CD14-positive monocyte (primary cell): ENCODE measurements at regions not wholly inside any gene's neighbourhood (a gene's known extent, or its start where the extent isn't known, plus 50 kb on each side); places are given as distances from the start of the nearest gene placed in this dataset.

Experiments
- DNase-seq, 3 donors: peaks; one replicate each; pipeline ENCODE4 v3.0.0-alpha.2; 2011 to 2022
- H2AFZ ChIP-seq: 2 replicates; pipeline ENCODE4 v1.6.0; 2012; ENCODE audit warnings: mild to moderate bottlenecking, low read depth, low read length, inconsistent platforms; ENCODE audit not compliant: insufficient read depth, poor library complexity, severe bottlenecking
- H3K27ac ChIP-seq, 2 donors: 1 replicate in 1 of 2; 2 replicates in 1 of 2; pipeline ENCODE4 v1.5.1; 2012 to 2013; ENCODE audit warnings: low read length in 2 of 2, control low read depth in 1 of 2, inconsistent platforms in 1 of 2, low read depth in 1 of 2, mild to moderate bottlenecking in 1 of 2
- H3K27me3 ChIP-seq, 2 donors: one replicate each; pipeline versions ENCODE4 v1.6.0 to v1.6.1; 2011 to 2013; ENCODE audit warnings: low read length in 2 of 2; ENCODE audit not compliant: control insufficient read depth in 2 of 2, insufficient read depth in 2 of 2
- H3K36me3 ChIP-seq, 2 donors: replicated peaks in 1 of 2; 1 replicate in 1 of 2; 2 replicates in 1 of 2; pipeline versions ENCODE4 v1.5.1 to v1.6.1; 2012 to 2013; ENCODE audit warnings: low read length in 2 of 2, control low read depth in 1 of 2, inconsistent platforms in 1 of 2, mild to moderate bottlenecking in 1 of 2; ENCODE audit not compliant: insufficient read depth in 2 of 2, control insufficient read depth in 1 of 2
- H3K4me1 ChIP-seq, 2 donors: 1 replicate in 1 of 2; 2 replicates in 1 of 2; pipeline versions ENCODE4 v1.5.1 to v1.6.1; 2012 to 2013; ENCODE audit warnings: low read length in 2 of 2, control low read depth in 1 of 2, inconsistent platforms in 1 of 2, mild to moderate bottlenecking in 1 of 2, moderate library complexity in 1 of 2; ENCODE audit not compliant: insufficient read depth in 2 of 2, control insufficient read depth in 1 of 2
- H3K4me2 ChIP-seq: replicated peaks from 2 replicates; pipeline ENCODE3; 2012; ENCODE audit warnings: low read length, moderate library complexity, mild to moderate bottlenecking; ENCODE audit not compliant: poor library complexity, severe bottlenecking; ENCODE audit errors: extremely low read depth
- H3K4me3 ChIP-seq, 3 experiments: fragments of 200-600 bp in 1 of 3; sonication (generic) in 1 of 3; replicated peaks in 1 of 3; 1 replicate in 2 of 3; 2 replicates in 1 of 3; pipeline ENCODE4 v1.5.1; 2011 to 2013; ENCODE audit warnings: low read length in 3 of 3, mild to moderate bottlenecking in 3 of 3, control low read depth in 2 of 3, low read depth in 2 of 3, inconsistent platforms in 1 of 3, moderate library complexity in 1 of 3
- H3K79me2 ChIP-seq: 2 replicates; pipeline ENCODE4 v1.6.0; 2012; ENCODE audit warnings: mild to moderate bottlenecking, control low read depth, inconsistent platforms, low read length, moderate library complexity; ENCODE audit not compliant: insufficient read depth
- H3K9ac ChIP-seq: 2 replicates; pipeline ENCODE4 v1.6.0; 2017; ENCODE audit warnings: low read length, mild to moderate bottlenecking; ENCODE audit not compliant: insufficient read depth, poor library complexity, severe bottlenecking
- H3K9me3 ChIP-seq, 2 donors: replicated peaks in 1 of 2; 1 replicate in 1 of 2; 2 replicates in 1 of 2; pipeline versions ENCODE4 v1.5.1 to v1.6.1; 2012 to 2013; ENCODE audit warnings: low read length in 2 of 2, control low read depth in 1 of 2; ENCODE audit not compliant: control insufficient read depth in 1 of 2, insufficient read depth in 1 of 2
- H4K20me1 ChIP-seq: 2 replicates; pipeline ENCODE4 v1.6.0; 2012; ENCODE audit warnings: mild to moderate bottlenecking, low read length, control low read depth, moderate library complexity; ENCODE audit not compliant: insufficient read depth
- H3K27ac Mint-ChIP-seq, 7 donors: one replicate each; pipeline ENCODE4 v1.8.0; 2020; ENCODE audit warnings: mild to moderate bottlenecking in 7 of 7, mixed read lengths in 7 of 7, moderate library complexity in 6 of 7, inconsistent platforms in 2 of 7
- H3K27me3 Mint-ChIP-seq, 3 donors: one replicate each; pipeline ENCODE4 v1.8.0; 2021 to 2022; ENCODE audit warnings: low read depth in 3 of 3, mild to moderate bottlenecking in 3 of 3, mixed read lengths in 3 of 3, moderate library complexity in 3 of 3, inconsistent platforms in 1 of 3
- H3K36me3 Mint-ChIP-seq, 2 donors: one replicate each; pipeline ENCODE4 v1.8.0; 2020; ENCODE audit warnings: mixed read lengths in 2 of 2, inconsistent platforms in 1 of 2, mild to moderate bottlenecking in 1 of 2
- H3K4me1 Mint-ChIP-seq: one replicate; pipeline ENCODE4 v1.8.0; 2020; ENCODE audit warnings: mild to moderate bottlenecking, mixed read lengths
- H3K4me3 Mint-ChIP-seq, 2 donors: one replicate each; pipeline ENCODE4 v1.8.0; 2020; ENCODE audit warnings: mild to moderate bottlenecking in 2 of 2, mixed read lengths in 2 of 2, moderate library complexity in 1 of 2
- H3K9me3 Mint-ChIP-seq, 7 donors: one replicate each; pipeline ENCODE4 v1.8.0; 2020 to 2022; ENCODE audit warnings: mixed read lengths in 7 of 7, mild to moderate bottlenecking in 6 of 7, moderate library complexity in 6 of 7, inconsistent platforms in 2 of 7
- WGBS: methylation state at CpG from one replicate; pipeline ENCODE4 v1.1.5; 2013; ENCODE audit warnings: missing lambda C conversion rate; ENCODE audit not compliant: insufficient coverage; 5-methylcytosine and 5-hydroxymethylcytosine counted together
- intact Hi-C, 2 donors: fragments of 100-400 bp; cut with micrococcal nuclease; formaldehyde crosslinking; loops; one replicate each; pipeline versions ENCODE4 v1.15.0 to v1.15.1; 2023
- TF ChIP-seq, protein P1 (sequence below): fragments of 200-600 bp; IDR thresholded peaks from one replicate; pipeline ENCODE4 v1.8.0; 2022; ENCODE audit warnings: antibody characterized with exemption, mild to moderate bottlenecking

DNA sequence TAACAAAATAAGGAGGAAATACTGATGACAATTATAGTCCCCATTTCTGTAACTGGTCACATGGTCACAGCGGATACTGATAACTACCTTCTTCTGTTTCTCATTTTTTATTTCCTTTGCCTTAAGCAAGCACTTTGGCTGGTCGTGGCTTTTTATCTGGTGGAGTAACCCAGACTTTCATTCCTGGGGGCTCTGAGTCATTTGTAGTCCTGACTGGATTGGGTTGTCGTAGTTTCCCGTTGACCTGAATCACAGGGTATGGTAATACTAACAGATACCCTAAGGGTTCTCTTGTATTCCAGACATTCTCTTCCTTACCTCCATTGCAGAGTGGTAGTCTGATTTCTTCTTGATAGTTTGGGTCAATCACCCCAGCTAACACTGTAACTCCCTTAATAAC is 500.3 kb upstream of the ADGRB3 start:
- no peak overlapping the region for H3K4me3 Mint-ChIP-seq
- H3K79me2 ChIP-seq: no peaks in the 10 kb centered on the region
- no peak overlapping the region for H2AFZ ChIP-seq
- H4K20me1 ChIP-seq: no peaks in the 10 kb centered on the region
- intact Hi-C loops: no loop called here
- DNase-seq: no peak
- H3K27ac Mint-ChIP-seq: no peak overlapping the region
- no peak overlapping the region for H3K4me3 ChIP-seq
- H3K36me3 ChIP-seq: no peaks in the 10 kb centered on the region
- no peaks in the 10 kb centered on the region for H3K27me3 Mint-ChIP-seq
- no peak overlapping the region for H3K9ac ChIP-seq
- H3K36me3 Mint-ChIP-seq: no peaks in the 10 kb centered on the region
- no peak overlapping the region for H3K4me2 ChIP-seq
- TF ChIP-seq, protein P1, sequence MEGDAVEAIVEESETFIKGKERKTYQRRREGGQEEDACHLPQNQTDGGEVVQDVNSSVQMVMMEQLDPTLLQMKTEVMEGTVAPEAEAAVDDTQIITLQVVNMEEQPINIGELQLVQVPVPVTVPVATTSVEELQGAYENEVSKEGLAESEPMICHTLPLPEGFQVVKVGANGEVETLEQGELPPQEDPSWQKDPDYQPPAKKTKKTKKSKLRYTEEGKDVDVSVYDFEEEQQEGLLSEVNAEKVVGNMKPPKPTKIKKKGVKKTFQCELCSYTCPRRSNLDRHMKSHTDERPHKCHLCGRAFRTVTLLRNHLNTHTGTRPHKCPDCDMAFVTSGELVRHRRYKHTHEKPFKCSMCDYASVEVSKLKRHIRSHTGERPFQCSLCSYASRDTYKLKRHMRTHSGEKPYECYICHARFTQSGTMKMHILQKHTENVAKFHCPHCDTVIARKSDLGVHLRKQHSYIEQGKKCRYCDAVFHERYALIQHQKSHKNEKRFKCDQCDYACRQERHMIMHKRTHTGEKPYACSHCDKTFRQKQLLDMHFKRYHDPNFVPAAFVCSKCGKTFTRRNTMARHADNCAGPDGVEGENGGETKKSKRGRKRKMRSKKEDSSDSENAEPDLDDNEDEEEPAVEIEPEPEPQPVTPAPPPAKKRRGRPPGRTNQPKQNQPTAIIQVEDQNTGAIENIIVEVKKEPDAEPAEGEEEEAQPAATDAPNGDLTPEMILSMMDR: no peak
- no peaks in the 10 kb centered on the region for H3K27me3 ChIP-seq
- no peak overlapping the region for H3K27ac ChIP-seq
- no CpG with 5 or more reads among the region's 4 CpGs for WGBS
- H3K4me1 Mint-ChIP-seq: no peaks in the 10 kb centered on the region
- H3K9me3 Mint-ChIP-seq: peaks cover 0 to 16% (median 4%) of the 10 kb centered on the region in 7 donors
- peaks cover 3 to 6% of the 10 kb centered on the region in 2 donors for H3K9me3 ChIP-seq
- H3K4me1 ChIP-seq: no peaks in the 10 kb centered on the region

DNA sequence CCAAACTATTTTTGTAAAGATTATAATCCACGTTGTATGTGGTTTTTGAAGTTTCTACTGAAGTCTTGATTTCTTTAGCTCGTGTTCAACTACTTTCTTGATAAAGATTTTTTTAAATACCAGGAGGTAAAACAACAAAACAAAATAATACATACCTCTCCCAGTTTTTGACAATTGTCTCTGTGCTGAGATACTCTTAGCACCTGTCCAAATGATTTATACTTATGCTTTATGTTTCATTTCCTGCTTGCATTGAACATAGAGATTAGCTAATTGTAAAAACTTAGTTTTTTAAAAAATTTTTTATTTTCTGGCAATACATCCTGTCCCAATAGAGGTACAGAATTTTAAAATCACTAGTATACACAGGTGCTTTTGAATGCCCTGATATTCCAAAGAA is 506.9 kb upstream of the ADGRB3 start:
- no peaks in the 10 kb centered on the region for H3K4me1 ChIP-seq
- no peak overlapping the region for H2AFZ ChIP-seq
- H3K27me3 Mint-ChIP-seq: no peaks in the 10 kb centered on the region
- no peak overlapping the region for H3K27ac Mint-ChIP-seq
- H3K9ac ChIP-seq: no peak overlapping the region
- intact Hi-C loops: no loop called here
- peaks cover 0 to under 1% of the 10 kb centered on the region in 2 donors for H3K9me3 ChIP-seq
- H3K4me2 ChIP-seq: no peak overlapping the region
- H4K20me1 ChIP-seq: no peaks in the 10 kb centered on the region
- TF ChIP-seq, protein P1: no peak
- no peaks in the 10 kb centered on the region for H3K4me1 Mint-ChIP-seq
- H3K79me2 ChIP-seq: no peaks in the 10 kb centered on the region
- no peaks in the 10 kb centered on the region for H3K27me3 ChIP-seq
- no peaks in the 10 kb centered on the region for H3K36me3 ChIP-seq
- DNase-seq: no peak
- H3K4me3 ChIP-seq: no peak overlapping the region
- WGBS: no CpG with 5 or more reads among the region's 2 CpGs
- no peaks in the 10 kb centered on the region for H3K36me3 Mint-ChIP-seq
- H3K27ac ChIP-seq: no peak overlapping the region
- no peak overlapping the region for H3K4me3 Mint-ChIP-seq
- H3K9me3 Mint-ChIP-seq: peaks cover 0 to 7% (median 2%) of the 10 kb centered on the region in 7 donors
